Fibroblast of lung (primary cell): ENCODE measurements at regions not wholly inside any gene's neighbourhood (a gene's known extent, or its start where the extent isn't known, plus 50 kb on each side); places are given as distances from the start of the nearest gene placed in this dataset.

Experiments used
- EZH2 ChIP-seq: IDR thresholded peaks from 2 replicates; pipeline ENCODE4 v1.5.1; 2012; ENCODE audit warnings: low read length, control low read depth, mild to moderate bottlenecking; ENCODE audit errors: missing control alignments
- TF ChIP-seq, protein P1 (sequence below), 2 donors: IDR thresholded peaks in 1 of 2; conservative IDR thresholded peaks in 1 of 2; 1 replicate in 1 of 2; 2 replicates in 1 of 2; pipeline ENCODE4 v1.5.1; 2011 to 2012; ENCODE audit warnings: low read length in 2 of 2, control low read depth in 1 of 2, inconsistent platforms in 1 of 2, low read depth in 1 of 2, mild to moderate bottlenecking in 1 of 2

DNA sequence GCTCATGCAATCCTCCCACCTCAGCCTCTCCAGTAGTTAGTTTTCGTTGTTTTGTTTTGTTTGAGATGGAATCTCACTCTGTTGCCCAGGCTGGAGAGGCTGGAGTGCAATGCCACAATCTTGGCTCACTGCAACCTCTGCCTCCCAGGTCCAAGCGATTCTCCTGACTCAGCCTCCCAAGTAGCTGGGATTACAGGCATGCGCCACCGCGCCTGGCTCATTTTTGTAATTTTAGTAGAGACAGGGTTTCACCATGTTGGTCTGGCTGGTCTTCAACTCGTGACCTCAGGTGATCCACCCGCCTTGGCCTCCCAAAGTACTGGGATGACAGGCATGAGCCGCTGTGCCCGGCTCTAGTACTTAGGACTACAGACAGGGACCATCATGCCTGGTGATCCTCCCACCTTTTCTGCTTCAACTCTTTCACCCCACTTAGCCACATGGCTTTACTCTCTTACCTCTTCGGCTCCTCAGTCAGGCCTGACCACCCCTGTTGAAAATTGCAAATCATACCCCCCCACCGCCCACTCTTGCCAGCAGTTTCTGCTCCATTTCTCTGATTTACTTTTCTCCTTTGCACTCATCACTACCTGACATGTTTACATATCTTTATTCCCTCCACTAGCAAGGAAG is 157.1 kb upstream of the GRK3 start:
- TF ChIP-seq, protein P1, sequence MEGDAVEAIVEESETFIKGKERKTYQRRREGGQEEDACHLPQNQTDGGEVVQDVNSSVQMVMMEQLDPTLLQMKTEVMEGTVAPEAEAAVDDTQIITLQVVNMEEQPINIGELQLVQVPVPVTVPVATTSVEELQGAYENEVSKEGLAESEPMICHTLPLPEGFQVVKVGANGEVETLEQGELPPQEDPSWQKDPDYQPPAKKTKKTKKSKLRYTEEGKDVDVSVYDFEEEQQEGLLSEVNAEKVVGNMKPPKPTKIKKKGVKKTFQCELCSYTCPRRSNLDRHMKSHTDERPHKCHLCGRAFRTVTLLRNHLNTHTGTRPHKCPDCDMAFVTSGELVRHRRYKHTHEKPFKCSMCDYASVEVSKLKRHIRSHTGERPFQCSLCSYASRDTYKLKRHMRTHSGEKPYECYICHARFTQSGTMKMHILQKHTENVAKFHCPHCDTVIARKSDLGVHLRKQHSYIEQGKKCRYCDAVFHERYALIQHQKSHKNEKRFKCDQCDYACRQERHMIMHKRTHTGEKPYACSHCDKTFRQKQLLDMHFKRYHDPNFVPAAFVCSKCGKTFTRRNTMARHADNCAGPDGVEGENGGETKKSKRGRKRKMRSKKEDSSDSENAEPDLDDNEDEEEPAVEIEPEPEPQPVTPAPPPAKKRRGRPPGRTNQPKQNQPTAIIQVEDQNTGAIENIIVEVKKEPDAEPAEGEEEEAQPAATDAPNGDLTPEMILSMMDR (conservative IDR thresholded peaks at IDR 0.05 in 1 of 2, IDR thresholded peaks at IDR 0.05 in 1 of 2; ENCODE audit: low read depth in 1 of 2, low read length in 2 of 2) = no peak
- no peak for TF ChIP-seq EZH2
